Adrenal gland (tissue), 9 donors: ENCODE measurements at regions not wholly inside any gene's neighbourhood (a gene's known extent, or its start where the extent isn't known, plus 50 kb on each side); places are given as distances from the start of the nearest gene placed in this dataset.

Experiments used
- DNase-seq, 7 donors: peaks; one replicate each; pipeline ENCODE4 v3.0.0-alpha.2; 2019 to 2020
- H3K27ac ChIP-seq, 5 donors: fragments of 200-600 bp; sonication (generic) in 4 of 5; 1 replicate in 3 of 5; 2 replicates in 2 of 5; pipeline versions ENCODE4 v1.5.1 to v1.8.0; 2016 to 2020; ENCODE audit warnings: mild to moderate bottlenecking in 1 of 5
- H3K27me3 ChIP-seq: fragments of 200-600 bp; 2 replicates; pipeline ENCODE4 v1.8.0; 2021
- H3K36me3 ChIP-seq, 2 donors: fragments of 200-600 bp; replicated peaks in 1 of 2; 1 replicate in 1 of 2; 2 replicates in 1 of 2; pipeline versions ENCODE4 v1.5.1 to v1.8.0; 2018 to 2022
- H3K4me1 ChIP-seq, 2 donors: fragments of 200-600 bp; replicated peaks in 1 of 2; 1 replicate in 1 of 2; 2 replicates in 1 of 2; pipeline versions ENCODE4 v1.5.1 to v1.8.0; 2018 to 2021
- H3K4me3 ChIP-seq, 4 donors: fragments of 200-600 bp; sonication (generic) in 3 of 4; one replicate each; pipeline ENCODE4 v1.5.1; 2016 to 2018
- H3K9me3 ChIP-seq, 3 donors: fragments of 200-600 bp; sonication (generic) in 1 of 3; replicated peaks in 1 of 3; 1 replicate in 2 of 3; 2 replicates in 1 of 3; pipeline versions ENCODE4 v1.5.1 to v1.8.0; 2016 to 2021
- POLR2A ChIP-seq, 2 donors: fragments of 450-650 bp; IDR thresholded peaks; one replicate each; pipeline ENCODE4 v1.6.1; 2017; ENCODE audit warnings: antibody characterized with exemption in 2 of 2, mild to moderate bottlenecking in 2 of 2, moderate library complexity in 1 of 2
- WGBS, 4 donors: extraction: QIAGEN DNeasy Blood & Tissue Kit in 2 of 4; methylation state at CpG; one replicate each; pipeline versions ENCODE4 v1.1.5 to v1.1.7; 2013 to 2017; 5-methylcytosine and 5-hydroxymethylcytosine counted together
- intact Hi-C, 2 donors: fragments of 100-400 bp; cut with DNase I; formaldehyde crosslinking; loops; one replicate each; pipeline versions ENCODE4 v1.14.1 to v1.15.0; 2022 to 2023
- TF ChIP-seq, protein P1 (sequence below), 6 experiments: fragments of 450-650 bp in 4 of 6; fragments of 200-600 bp in 2 of 6; sonication (generic) in 1 of 6; IDR thresholded peaks; 1 replicate in 5 of 6; 2 replicates in 1 of 6; pipeline versions ENCODE4 v1.5.1 to v1.8.0; 2016 to 2021; ENCODE audit warnings: antibody characterized with exemption in 6 of 6, mild to moderate bottlenecking in 2 of 6, moderate library complexity in 1 of 6
- donor health status: healthy with polysubstance abuse.
- donor health status: Bipolar disorder and iron deficiency.
- donor health status: DM: yes; HTN: yes; CAD: no.
- donor health status: DM: no; HTN: no; CAD: no.
- donor health status: DM: no; HTN: no; CAD: no.

DNA sequence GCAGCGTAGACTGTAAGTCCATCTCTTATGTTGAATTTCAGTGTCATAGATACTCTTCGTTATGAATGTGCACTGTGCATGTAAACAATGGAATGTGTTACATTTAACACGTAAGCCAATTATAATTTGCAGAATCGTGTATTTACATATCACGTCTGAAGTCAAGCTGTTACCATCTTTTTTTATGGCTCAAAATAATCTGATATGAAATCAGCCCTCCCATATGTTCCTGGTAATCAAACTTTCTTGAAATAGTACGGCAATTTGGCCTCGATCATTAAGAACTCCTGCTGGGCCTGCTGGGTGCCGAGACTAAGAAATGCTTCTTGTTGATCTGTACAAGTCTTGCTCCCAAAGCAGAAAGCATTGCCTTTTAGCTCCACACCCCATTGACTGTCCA, 89.6 kb upstream of the DOK5 start:
- Histone ChIP-seq H3K4me1 (no peaks in the 10 kb centered on the region), H3K36me3 (no peaks in the 10 kb centered on the region), H3K27me3 (peaks cover 6% of the 10 kb centered on the region), H3K4me3 (no peak overlapping the region), H3K27ac (no peak overlapping the region), H3K9me3 (no peaks in the 10 kb centered on the region)
- 85 to 92% (median 88%) methylated on average over 8 of the region's 8 CpGs for whole genome bisulfite sequencing, 4 donors
- TF ChIP-seq, protein P1, sequence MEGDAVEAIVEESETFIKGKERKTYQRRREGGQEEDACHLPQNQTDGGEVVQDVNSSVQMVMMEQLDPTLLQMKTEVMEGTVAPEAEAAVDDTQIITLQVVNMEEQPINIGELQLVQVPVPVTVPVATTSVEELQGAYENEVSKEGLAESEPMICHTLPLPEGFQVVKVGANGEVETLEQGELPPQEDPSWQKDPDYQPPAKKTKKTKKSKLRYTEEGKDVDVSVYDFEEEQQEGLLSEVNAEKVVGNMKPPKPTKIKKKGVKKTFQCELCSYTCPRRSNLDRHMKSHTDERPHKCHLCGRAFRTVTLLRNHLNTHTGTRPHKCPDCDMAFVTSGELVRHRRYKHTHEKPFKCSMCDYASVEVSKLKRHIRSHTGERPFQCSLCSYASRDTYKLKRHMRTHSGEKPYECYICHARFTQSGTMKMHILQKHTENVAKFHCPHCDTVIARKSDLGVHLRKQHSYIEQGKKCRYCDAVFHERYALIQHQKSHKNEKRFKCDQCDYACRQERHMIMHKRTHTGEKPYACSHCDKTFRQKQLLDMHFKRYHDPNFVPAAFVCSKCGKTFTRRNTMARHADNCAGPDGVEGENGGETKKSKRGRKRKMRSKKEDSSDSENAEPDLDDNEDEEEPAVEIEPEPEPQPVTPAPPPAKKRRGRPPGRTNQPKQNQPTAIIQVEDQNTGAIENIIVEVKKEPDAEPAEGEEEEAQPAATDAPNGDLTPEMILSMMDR (IDR thresholded peaks at IDR 0.05) = no peak
- no peak for TF ChIP-seq POLR2A (IDR thresholded peaks at IDR 0.05)
- no peak for DNase-seq
- intact Hi-C loops = no loop called here

DNA sequence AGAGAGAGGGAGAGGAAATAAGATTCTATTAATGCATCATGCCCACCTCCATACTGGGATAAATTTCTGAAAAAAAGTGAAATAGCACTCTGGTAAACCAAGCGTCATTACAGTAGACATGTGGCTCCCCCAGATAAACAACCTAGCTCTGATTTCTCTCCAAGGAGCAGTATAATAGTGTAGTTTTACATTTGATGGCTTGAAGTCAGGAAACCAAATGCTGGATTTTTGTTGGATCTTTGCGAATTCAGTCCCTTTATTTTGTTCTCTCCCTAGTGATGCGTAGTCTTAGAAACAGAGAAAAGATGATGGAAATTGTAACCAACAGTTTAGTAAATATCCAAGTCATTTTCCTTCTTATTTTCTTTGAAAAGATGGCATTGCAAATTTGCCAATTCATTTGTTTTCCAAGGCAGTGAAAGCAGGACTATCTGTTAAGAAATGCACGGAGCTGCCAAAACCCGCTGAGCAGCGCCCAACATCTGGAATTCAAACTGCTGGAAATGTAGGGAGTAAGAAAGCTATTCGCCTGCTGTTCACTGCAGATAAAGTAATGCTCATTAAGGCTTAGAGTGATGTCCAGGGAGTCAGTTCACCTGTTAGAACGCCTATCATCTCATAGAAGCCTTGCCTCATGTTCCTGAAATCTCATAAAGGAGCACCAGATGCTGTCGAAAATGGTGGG, 85.7 kb upstream of the DOK5 start:
- H3K36me3 ChIP-seq = no peaks in the 10 kb centered on the region
- H3K4me3 ChIP-seq = no peak overlapping the region
- WGBS, 4 donors = 71 to 80% (median 73%) methylated on average over 9 of the region's 9 CpGs
- no peak for DNase-seq
- no peak overlapping the region for H3K27ac ChIP-seq
- TF ChIP-seq, protein P1 (IDR thresholded peaks at IDR 0.05) = no peak
- no peak for TF ChIP-seq POLR2A (IDR thresholded peaks at IDR 0.05)
- intact Hi-C loops = no loop called here
- H3K4me1 ChIP-seq = no peaks in the 10 kb centered on the region
- peaks cover 0 to 8% (median 0%) of the 10 kb centered on the region in 3 donors for H3K9me3 ChIP-seq
- H3K27me3 ChIP-seq = no peaks in the 10 kb centered on the region

GRCh38 chr20:54397292-54398140, 77.9 kb upstream of the DOK5 start:
- no peak overlapping the region for H3K4me3 ChIP-seq
- peaks cover 0 to 8% (median 0%) of the 10 kb centered on the region in 3 donors for H3K9me3 ChIP-seq
- TF ChIP-seq, protein P1 (IDR thresholded peaks at IDR 0.05) = no peak
- TF ChIP-seq POLR2A (IDR thresholded peaks at IDR 0.05) = no peak
- H3K36me3 ChIP-seq = no peaks in the 10 kb centered on the region
- no peaks in the 10 kb centered on the region for H3K4me1 ChIP-seq
- no peak for DNase-seq
- H3K27me3 ChIP-seq = no peaks in the 10 kb centered on the region
- intact Hi-C loops = no loop called here
- WGBS, 4 donors = 78 to 83% (median 79%) methylated on average over 3 of the region's 3 CpGs
- H3K27ac ChIP-seq = no peak overlapping the region

GRCh38 chr20:54398814-54399213, 76.6 kb upstream of the DOK5 start:
- H3K27ac ChIP-seq = no peak overlapping the region
- H3K36me3 ChIP-seq = no peaks in the 10 kb centered on the region
- H3K9me3 ChIP-seq = no peaks in the 10 kb centered on the region
- no peaks in the 10 kb centered on the region for H3K27me3 ChIP-seq
- WGBS, 4 donors = 73 to 90% (median 83%) methylated on average over 5 of the region's 5 CpGs
- no peak for DNase-seq
- H3K4me1 ChIP-seq = no peaks in the 10 kb centered on the region
- no peak overlapping the region for H3K4me3 ChIP-seq
- TF ChIP-seq POLR2A (IDR thresholded peaks at IDR 0.05) = no peak
- TF ChIP-seq, protein P1 (IDR thresholded peaks at IDR 0.05) = no peak
- intact Hi-C loops = no loop called here
